ENCODE measurements at regions not wholly inside any gene's neighbourhood (a gene's known extent, or its start where the extent isn't known, plus 50 kb on each side); places are given as distances from the start of the nearest gene placed in this dataset.

DNA sequence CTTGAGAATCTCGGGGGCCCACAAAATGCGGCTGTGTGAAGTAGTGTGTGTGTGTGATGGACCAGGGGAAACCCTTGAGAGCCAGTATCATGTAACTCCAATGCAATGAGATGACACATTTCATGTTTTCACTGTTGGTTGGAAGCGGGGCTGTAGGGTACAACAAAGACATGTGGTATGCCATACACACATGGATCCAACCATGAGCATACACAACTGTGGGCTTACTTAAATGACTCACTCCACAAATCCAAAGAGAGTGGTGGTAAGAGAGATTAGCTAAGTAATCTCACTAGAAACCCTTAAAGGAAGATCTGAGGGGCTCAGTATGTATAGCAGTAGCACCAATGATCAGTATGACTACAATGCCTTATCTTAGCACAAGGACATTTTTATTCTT lies 225.7 kb downstream of the SIPA1L2 start:
- Histone ChIP-seq H3K36me3 (peaks cover 0 to 26% (median 25%) of the 10 kb centered on the region in 3 donors), H3K4me3 (no peak overlapping the region), H3K9me3 (peaks cover 0 to 1% (median 0%) of the 10 kb centered on the region in 3 donors), H3K27ac (no peak overlapping the region), H3K27me3 (no peaks in the 10 kb centered on the region), H3K4me1 (no peaks in the 10 kb centered on the region)
- TF ChIP-seq, protein P1, sequence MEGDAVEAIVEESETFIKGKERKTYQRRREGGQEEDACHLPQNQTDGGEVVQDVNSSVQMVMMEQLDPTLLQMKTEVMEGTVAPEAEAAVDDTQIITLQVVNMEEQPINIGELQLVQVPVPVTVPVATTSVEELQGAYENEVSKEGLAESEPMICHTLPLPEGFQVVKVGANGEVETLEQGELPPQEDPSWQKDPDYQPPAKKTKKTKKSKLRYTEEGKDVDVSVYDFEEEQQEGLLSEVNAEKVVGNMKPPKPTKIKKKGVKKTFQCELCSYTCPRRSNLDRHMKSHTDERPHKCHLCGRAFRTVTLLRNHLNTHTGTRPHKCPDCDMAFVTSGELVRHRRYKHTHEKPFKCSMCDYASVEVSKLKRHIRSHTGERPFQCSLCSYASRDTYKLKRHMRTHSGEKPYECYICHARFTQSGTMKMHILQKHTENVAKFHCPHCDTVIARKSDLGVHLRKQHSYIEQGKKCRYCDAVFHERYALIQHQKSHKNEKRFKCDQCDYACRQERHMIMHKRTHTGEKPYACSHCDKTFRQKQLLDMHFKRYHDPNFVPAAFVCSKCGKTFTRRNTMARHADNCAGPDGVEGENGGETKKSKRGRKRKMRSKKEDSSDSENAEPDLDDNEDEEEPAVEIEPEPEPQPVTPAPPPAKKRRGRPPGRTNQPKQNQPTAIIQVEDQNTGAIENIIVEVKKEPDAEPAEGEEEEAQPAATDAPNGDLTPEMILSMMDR (IDR thresholded peaks at IDR 0.05), result no peak
- no peak for DNase-seq
- intact Hi-C loops (cut with DNase I; ENCODE audit: low total_unique reads), result no loop called here

DNA sequence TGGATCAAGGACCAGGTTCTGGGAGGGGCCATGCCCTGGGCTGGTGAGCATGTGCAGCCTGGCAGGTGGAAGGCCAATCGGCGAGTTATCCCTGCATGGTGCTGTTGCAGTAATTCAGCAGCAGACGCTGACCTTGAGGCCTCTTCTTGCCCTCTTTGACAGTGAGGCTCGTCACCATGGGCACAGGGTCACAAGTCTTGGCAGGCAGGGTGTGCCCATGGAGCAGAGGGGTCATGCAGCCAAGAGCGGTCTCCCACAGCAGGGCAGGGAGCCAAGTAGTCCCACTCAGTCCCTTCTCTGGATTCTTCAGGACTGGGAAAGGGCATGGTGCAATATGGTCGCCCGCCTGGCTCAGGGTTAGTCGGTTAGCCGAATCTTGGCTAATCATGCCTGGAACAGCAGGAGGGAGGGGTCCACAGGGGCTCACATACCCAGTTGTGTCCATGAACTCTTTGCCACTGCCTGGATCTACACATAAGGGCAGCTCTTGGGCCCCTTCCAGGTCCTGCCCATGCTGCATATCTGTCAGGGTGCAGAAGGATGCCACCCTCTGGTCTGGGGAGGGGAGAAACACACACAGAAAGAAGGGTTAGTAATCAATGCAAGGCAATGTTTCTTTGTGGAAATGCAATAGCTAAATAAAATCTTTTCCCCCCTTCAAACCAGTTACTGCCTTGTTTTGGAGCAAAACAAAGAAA lies 226.8 kb downstream of the SIPA1L2 start:
- peaks cover 0 to 36% (median 30%) of the 10 kb centered on the region in 3 donors for H3K36me3 ChIP-seq
- H3K4me1 ChIP-seq, result no peaks in the 10 kb centered on the region
- intact Hi-C loops (cut with DNase I; ENCODE audit: low total_unique reads), result no loop called here
- H3K27ac ChIP-seq, result no peak overlapping the region
- no peaks in the 10 kb centered on the region for H3K9me3 ChIP-seq
- no peaks in the 10 kb centered on the region for H3K27me3 ChIP-seq
- TF ChIP-seq, protein P1 (IDR thresholded peaks at IDR 0.05), result no peak
- DNase-seq, result no peak
- no peak overlapping the region for H3K4me3 ChIP-seq

DNA sequence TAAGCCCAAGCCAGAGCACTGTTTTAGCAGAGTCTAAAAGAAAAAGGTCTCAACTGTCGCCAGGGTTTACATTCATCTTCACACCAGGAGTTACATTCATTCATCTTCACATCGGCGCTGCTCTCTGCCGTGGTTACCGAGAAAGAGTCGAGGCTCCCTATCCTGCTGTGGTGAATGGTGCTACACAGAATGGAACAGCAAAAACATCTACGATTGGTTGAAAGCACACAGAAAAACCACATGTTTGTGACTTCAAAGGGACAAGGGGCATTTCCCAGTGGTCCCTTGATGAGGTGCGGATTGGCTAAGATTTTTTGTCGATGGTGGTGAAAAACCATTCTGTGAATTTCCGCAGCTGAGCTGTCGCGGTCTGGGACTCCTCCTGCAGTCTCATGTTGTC lies 231.1 kb downstream of the SIPA1L2 start:
- intact Hi-C loops (cut with DNase I; ENCODE audit: low total_unique reads), result no loop called here
- Histone ChIP-seq H3K36me3 (peaks cover 0 to 41% (median 39%) of the 10 kb centered on the region in 3 donors), H3K27me3 (no peaks in the 10 kb centered on the region), H3K4me1 (no peaks in the 10 kb centered on the region), H3K9me3 (no peaks in the 10 kb centered on the region), H3K4me3 (no peak overlapping the region), H3K27ac (no peak overlapping the region)
- no peak for DNase-seq
- TF ChIP-seq, protein P1 (IDR thresholded peaks at IDR 0.05), result no peak

DNA sequence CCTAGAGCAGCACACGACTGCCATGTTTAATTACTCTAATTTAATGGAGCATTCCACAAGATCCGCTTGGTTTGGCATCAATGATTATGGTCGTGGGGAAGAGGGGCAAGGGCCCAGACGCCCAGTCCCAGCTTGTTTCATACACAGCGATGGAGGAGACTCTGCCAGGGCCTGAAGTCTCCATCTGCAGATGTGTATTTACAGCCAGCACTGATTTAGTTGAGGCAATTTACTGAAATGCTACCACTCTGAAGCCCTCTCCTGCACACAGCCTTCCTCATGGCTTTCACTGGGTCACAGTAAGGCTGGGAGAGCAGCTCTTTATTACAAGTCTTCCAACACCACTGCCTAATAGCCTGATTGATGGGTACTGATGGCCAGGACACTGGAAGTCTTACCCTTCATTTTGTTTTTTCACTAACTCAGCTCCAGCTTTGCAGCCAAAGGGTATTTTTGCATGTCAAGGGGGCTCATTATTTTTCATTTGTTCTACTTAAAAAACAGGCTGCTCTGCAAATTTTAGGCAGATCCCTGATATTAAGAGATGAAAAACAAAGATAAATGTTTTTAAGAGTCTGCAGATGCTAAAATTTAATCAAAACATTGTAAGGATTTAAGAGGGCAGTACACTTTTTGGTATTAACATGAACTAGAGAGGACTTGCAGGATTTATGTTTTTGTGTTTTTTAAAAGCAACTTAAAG lies 236.3 kb downstream of the SIPA1L2 start:
- H3K36me3 ChIP-seq, result peaks cover 0 to 9% (median 9%) of the 10 kb centered on the region in 3 donors
- TF ChIP-seq, protein P1 (IDR thresholded peaks at IDR 0.05), result no peak
- H3K4me1 ChIP-seq, result no peaks in the 10 kb centered on the region
- no peak overlapping the region for H3K4me3 ChIP-seq
- DNase-seq, result no peak
- H3K9me3 ChIP-seq, result no peaks in the 10 kb centered on the region
- no peak overlapping the region for H3K27ac ChIP-seq
- H3K27me3 ChIP-seq, result no peaks in the 10 kb centered on the region
- intact Hi-C loops (cut with DNase I; ENCODE audit: low total_unique reads), result no loop called here

DNA sequence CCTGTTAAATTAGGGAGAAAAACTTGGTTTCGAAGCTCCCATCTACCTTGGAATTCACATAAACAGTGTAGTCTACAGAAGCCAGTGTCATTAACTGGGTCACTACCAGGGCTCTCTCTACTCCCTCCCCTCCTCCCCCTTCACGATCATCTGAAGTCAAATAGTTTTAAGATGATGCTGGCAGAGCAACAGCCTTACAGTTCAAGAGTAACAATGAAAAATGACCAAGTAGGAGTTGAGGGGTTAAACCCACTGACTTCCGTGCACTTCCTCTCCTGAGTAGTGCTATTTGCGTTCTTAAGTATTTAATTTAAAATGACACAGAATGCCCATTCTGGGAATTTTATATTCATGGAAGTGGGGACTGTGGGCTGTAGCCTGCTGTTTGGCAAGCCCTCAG lies 236.9 kb downstream of the SIPA1L2 start:
- no peaks in the 10 kb centered on the region for H3K27me3 ChIP-seq
- H3K27ac ChIP-seq, result no peak overlapping the region
- H3K4me1 ChIP-seq, result no peaks in the 10 kb centered on the region
- H3K4me3 ChIP-seq, result no peak overlapping the region
- no peaks in the 10 kb centered on the region for H3K9me3 ChIP-seq
- TF ChIP-seq, protein P1 (IDR thresholded peaks at IDR 0.05), result no peak
- peaks cover 0 to 8% (median 3%) of the 10 kb centered on the region in 3 donors for H3K36me3 ChIP-seq
- no peak for DNase-seq
- intact Hi-C loops (cut with DNase I; ENCODE audit: low total_unique reads), result no loop called here

Data from tibial artery (tissue), 4 donors.